AG08395 (cell line): ENCODE measurements at regions not wholly inside any gene's neighbourhood (a gene's known extent, or its start where the extent isn't known, plus 50 kb on each side); places are given as distances from the start of the nearest gene placed in this dataset.
"Not testable (repeated sequence)": the region's sequence is repeated elsewhere in the genome, so short reads cannot be mapped to it uniquely, and the experiment has no call there.

Source experiments
- DNase-seq: peaks from one replicate; pipeline ENCODE4 v3.0.0; 2012; ENCODE audit warnings: mixed read lengths, low spot score

- DNase-seq = no peak
These were observed 932.0 kb downstream of the C6orf118 start for GRCh38 chr6:164377348-164377918.

- DNase-seq = no peak
These were observed 938.6 kb downstream of the C6orf118 start for GRCh38 chr6:164370773-164371172.

GRCh38 chr6:164359441-164359840 lies 944.9 kb downstream of the QKI start:
- no peak for DNase-seq

GRCh38 chr6:164359036-164359435 lies 944.5 kb downstream of the QKI start:
- no peak for DNase-seq

- no peak for DNase-seq
These were observed 942.3 kb downstream of the QKI start for GRCh38 chr6:164356814-164357213.

GRCh38 chr6:164347455-164347854 lies 932.9 kb downstream of the QKI start:
- DNase-seq = no peak

GRCh38 chr6:164346631-164347030 lies 932.1 kb downstream of the QKI start:
- no peak for DNase-seq

- DNase-seq = no peak
These were observed 931.4 kb downstream of the QKI start for GRCh38 chr6:164345806-164346496.

GRCh38 chr6:164345327-164345726 lies 930.8 kb downstream of the QKI start:
- DNase-seq = no peak

GRCh38 chr6:164344801-164345291 lies 930.3 kb downstream of the QKI start:
- no peak for DNase-seq

- DNase-seq = not testable (repeated sequence)
These were observed 924.9 kb downstream of the QKI start for GRCh38 chr6:164339442-164339841.

- DNase-seq = no peak
These were observed 923.4 kb downstream of the QKI start for GRCh38 chr6:164337925-164338397.

- DNase-seq = no peak
These were observed 922.8 kb downstream of the QKI start for GRCh38 chr6:164337024-164337924.

GRCh38 chr6:164336455-164336854 lies 921.9 kb downstream of the QKI start:
- DNase-seq = no peak

GRCh38 chr6:164331026-164331425 lies 916.5 kb downstream of the QKI start:
- no peak for DNase-seq

GRCh38 chr6:164325168-164325567 lies 910.6 kb downstream of the QKI start:
- DNase-seq = no peak

GRCh38 chr6:164322533-164322932 lies 908.0 kb downstream of the QKI start:
- peak; percentile 77 for DNase-seq

- no peak for DNase-seq
These were observed 906.8 kb downstream of the QKI start for GRCh38 chr6:164321297-164321696.

GRCh38 chr6:164315376-164315775 lies 900.9 kb downstream of the QKI start:
- no peak for DNase-seq

GRCh38 chr6:164308339-164308738 lies 893.8 kb downstream of the QKI start:
- no peak for DNase-seq

- DNase-seq = peak; percentile 29
These were observed 888.8 kb downstream of the QKI start for GRCh38 chr6:164303102-164303964.

- no peak for DNase-seq
These were observed 881.9 kb downstream of the QKI start for GRCh38 chr6:164296411-164296810.
